Tongue (tissue), 1 donor: ENCODE measurements at regions not wholly inside any gene's neighbourhood (a gene's known extent, or its start where the extent isn't known, plus 50 kb on each side); places are given as distances from the start of the nearest gene placed in this dataset.

Source experiments
- DNase-seq: peaks from one replicate; pipeline ENCODE4 v3.0.0-alpha.2; 2015

DNA sequence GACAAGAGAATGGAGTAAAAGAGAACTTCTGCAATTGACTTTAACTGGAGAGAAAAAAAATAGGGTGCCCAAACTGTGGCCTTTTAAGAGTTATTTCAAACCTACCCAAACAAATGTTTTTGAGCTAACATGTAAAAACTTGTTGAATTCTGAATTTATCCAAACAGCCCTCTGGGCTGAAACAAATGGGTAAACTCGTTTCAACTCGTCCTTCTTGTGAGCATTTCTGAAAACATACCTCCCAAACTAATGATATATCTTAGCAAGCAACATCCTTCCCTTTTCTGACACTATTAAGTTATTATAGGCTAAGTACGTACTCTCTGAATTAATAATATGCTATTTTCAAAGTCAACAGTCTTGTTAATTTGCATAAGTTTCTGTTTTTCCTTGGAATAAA is 793.0 kb upstream of the ACVR2A start:
- peak; percentile 26 for DNase-seq

GRCh38 chr2:147051248-147051647 is 793.6 kb upstream of the ACVR2A start:
- peak; percentile 67 for DNase-seq

DNA sequence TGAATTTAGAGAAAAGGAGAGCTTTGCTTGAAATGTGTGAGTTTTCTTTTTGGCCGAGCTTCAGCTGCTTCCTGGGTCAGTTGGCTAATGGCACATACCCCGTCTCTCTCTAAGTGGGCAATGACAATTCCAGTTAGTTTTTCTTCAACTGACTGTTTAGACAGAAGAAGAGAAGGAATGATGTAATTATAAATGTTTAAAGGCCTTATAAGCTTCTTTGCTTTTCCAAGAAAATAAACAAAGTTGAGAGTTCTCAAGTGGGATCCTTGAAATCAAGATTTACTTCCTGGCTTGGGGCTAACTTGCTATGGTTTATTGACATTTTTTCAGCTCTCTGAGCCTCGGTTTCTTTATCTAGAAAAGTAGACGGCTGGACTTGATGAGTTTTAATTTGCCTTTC is 794.9 kb upstream of the ACVR2A start:
- peak; percentile 64 for DNase-seq

- no peak for DNase-seq
Measured at GRCh38 chr2:147046473-147046872, 798.4 kb upstream of the ACVR2A start.

- peak; percentile 68 for DNase-seq
Measured at GRCh38 chr2:147045113-147045512, 799.7 kb upstream of the ACVR2A start.

DNA sequence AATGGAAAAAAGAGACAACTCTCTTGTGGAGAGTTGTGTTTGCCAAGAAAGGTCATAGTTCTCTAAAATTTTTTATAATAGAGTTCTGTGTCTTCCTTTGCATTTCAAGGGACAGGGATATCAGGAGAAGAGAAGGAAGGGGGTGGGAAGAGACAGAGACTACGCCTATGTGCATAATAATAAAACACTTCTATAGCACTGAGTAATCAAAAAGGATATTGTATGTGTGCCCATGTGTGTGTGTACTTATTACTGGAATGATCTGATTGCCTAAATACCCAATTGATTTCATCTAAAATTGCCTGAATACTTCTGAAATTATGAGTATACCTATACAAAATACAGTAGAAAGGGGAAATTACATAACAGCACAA is 803.7 kb upstream of the ACVR2A start:
- no peak for DNase-seq

DNA sequence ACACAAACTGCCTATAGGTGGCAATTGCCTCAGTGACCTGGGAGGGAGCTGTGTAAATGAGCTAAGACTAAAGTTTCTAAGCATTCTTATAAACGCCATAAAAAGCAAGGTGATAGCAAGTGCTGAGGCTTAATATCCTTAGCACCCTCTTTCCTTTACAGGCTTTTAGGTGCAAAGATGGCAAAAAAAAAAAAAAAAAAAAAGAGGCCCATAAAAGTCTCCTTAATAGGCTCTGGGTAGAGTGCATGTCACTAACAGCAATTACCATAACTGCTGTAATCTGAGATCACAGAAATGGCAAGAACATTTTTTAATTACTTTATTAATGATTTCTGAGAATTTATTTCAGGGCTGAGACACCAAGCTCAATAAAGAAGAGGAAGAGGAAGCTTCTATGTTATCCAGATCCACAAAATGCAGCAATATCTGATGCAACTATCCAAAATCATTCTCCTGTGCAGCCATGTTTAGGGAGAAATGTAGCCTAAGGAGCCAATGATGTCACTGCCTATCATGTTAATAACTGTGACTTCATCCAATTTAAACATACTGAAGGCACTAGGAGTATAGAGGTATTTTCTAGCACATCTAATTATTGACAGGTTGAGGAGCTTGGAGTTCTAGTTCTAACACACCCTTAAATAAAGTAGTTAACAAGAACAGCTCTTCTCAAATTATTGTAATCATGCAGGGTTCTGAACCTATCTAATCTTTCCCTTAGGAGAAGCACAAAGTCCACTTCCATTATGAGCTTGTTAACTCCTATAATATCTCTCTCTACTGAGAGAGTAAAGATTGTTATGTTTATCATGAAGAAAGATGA is 804.3 kb upstream of the ACVR2A start:
- no peak for DNase-seq

- DNase-seq = no peak
Measured at GRCh38 chr2:147037048-147037447, 807.8 kb upstream of the ACVR2A start.

DNA sequence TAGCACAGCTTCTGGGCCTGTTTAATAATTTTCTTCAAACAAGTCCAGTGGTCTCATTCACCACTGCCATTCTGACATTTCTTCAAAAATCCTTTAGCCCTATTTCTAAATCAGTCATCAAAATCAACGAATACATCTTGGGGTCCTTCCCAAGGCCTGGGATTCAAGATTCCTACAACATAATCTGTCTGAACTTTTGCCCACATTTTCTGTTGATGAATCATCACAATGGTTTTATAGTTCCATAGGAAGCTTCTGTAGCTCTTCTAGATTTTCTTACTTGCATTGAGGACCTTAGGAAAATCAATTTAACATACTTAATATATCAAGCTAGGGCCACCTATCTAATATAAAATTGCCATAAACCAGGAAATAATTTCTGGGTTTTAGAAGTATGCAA is 811.8 kb upstream of the ACVR2A start:
- DNase-seq = no peak

DNA sequence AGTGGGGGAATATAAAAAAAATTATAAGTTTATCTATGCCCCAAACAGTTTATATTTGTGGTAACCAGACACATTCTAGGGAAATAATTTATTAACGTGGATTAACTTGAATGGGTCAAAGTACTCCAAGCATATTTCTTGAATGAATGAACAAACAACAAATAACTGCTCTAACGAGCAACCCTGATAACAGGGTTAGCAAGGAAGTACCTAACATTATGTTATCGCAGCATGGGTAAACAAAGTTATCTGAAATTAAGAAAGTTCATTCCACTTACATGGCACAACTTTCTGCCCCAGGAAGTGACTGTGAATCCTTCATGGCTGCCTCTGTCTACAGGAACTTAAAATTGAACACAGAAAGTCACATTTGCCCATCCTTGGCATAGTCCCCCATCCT is 812.9 kb upstream of the ACVR2A start:
- DNase-seq = no peak

DNA sequence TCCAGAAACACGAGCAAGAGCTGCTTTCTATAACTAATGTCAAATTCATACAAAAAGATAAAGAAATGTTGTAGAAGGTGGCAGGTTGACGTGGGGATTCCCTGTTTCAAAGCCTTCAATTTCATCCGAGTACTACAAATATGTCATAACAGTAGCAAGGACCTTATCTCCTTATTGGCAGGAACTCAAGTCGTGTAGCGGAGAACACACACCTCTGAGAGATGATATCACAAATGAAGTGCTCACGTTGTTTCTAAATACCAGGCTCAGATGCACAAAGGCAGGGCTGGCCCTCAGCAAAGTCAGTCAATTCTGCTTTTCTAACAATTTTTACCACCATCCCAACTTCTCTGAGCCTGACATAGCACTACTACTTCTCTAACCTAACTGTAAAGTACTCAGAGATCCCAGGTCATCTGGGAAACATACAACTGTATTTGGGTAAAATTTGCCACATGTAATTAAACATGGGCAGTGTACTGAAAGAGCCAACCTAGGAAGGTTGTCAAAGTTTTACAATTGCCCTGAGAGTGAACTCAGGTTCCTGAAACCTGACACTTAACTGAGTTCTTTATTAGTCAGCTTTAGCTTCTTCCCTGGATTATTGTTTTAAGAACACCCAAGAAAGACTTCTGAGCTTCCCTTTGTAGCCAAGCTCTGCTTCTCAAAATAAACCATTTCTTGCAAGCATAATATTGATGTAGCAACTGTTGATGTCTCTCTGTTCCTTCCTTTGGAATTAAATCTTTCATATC is 813.7 kb upstream of the ACVR2A start:
- peak; percentile 16 for DNase-seq

DNA sequence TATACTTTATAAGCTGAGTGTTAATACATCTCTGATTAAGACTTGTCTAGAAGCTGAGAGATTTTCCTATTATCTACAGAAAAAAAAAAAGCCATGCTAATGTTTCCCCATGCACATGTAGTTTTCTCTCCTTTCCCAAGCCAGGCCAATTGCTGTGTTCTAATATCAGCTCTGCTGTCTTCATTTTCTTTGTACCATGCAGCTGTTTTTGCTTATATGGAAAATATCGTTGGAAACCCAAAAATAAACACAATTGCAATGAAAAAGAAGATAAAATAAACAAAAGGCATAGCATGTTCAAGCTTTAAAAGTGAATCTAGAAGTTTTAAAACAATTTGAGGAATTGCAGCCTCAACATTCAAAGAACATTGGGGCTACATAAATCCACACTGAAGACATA is 817.4 kb upstream of the ACVR2A start:
- peak; percentile 26 for DNase-seq

GRCh38 chr2:147026664-147027295 is 818.0 kb upstream of the ACVR2A start:
- no peak for DNase-seq

DNA sequence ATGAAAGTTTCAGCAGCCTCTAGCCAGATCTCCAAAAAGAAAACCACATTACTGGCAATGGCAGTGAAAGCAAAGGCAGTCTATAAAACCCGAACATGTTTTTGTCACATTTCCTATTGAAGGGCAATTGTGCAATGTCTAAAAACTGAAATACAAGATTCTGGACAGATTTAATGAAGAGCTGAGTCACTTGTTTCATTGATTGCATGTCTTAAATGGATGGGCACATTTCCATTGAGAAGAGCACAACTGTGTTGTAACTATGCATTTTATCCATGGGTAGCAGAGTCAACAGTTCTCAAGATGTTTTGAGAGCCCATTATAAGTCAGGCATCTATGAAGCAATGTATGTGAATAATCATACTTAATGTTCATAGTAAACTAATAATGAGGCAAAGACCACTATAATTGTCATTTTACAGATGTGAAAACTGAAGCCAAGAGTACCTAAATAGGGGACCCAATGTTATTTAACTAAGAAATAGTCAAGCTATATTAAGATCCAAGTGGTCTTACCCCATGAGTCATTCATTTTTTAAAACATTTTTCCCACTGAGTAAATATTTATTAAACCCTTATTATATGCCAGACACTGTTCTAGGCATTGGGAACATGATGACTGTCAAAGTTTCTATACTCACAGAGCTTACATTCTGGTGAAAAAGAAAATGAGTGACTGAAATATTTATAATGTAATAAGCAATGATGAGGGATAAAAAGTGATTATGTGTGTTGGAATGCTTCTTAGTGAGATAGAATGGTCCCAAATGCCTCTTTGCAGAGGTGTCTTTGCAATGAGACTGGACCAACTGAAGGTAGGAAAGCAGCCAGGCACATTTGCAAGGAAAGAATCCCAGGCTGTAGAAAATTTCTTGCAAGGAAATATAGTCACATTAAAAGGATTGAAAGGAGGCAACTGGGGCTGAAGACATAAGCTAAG is 818.9 kb upstream of the ACVR2A start:
- no peak for DNase-seq

DNA sequence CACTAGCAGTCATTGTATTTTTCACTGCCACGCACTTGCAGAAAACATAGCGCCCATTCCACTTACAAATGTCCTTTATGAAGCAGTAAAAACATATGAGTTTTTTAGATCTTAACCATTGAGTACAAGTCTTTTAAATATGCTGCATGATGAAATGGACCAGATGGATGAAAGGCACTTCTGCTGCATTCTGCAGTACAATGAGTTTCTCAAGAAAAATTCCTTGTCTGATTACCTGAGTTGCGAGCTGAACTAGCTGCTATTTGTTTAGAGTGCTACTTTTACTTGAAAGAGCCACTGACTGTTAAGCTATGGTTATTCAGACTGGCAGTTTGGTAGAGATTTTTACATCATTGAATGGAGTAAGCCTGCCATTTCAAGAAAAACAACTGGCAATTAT is 825.5 kb upstream of the ACVR2A start:
- no peak for DNase-seq

- DNase-seq = no peak
Measured at GRCh38 chr2:147017951-147018645, 826.7 kb upstream of the ACVR2A start.

GRCh38 chr2:147016181-147016580 is 828.6 kb upstream of the ACVR2A start:
- DNase-seq = no peak

GRCh38 chr2:147015591-147015990 is 829.2 kb upstream of the ACVR2A start:
- no peak for DNase-seq

DNA sequence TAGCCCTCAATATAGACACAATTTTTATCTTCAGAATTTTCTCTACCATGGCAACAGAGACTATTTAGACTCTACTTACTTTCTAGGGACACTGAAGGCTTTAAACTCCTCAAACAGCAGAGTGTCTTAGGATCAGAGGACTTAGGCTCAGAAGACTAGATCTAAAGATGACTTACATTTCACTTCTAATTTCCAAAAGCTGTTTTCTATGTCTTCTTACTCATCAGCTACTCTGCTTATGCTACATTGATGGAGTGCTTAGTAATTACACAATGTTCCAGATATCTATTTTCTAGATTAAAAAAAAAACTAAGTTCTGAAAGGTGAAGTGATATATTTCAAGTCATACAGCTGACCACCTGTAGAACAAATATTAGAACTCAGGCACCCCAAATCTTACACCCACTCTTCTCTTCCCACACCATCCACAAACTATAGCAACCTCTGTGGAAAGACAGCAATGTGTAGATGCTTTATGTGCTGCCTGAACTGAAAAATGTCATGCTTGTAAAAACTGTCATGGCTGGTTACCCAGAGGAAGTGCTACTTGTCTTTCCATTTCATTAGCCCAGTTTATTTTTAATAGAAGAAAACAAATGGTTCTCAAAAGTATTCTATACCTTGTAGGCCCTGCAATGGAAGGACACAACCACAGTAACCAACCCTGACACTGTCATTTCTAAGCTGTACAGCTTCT is 831.0 kb upstream of the ACVR2A start:
- no peak for DNase-seq

DNA sequence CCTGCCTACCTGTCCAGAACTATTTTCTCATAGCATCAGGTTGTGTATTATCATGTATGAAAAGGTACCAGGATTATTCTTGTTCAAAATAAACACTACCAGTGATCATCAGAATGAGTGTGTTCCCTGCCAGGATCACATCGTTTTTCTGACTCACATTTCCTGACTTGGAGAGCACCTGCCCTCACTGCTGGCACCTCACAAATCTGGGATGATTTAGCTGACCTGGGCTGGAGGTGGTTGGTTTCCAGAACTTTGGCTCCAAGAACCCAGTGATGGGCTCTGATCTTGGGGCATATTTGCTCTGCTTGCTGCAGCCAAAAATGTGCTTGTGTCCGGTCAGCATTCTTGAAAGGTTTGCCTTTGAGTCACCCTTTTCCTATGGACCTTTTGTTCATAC is 836.3 kb upstream of the ACVR2A start:
- no peak for DNase-seq

DNA sequence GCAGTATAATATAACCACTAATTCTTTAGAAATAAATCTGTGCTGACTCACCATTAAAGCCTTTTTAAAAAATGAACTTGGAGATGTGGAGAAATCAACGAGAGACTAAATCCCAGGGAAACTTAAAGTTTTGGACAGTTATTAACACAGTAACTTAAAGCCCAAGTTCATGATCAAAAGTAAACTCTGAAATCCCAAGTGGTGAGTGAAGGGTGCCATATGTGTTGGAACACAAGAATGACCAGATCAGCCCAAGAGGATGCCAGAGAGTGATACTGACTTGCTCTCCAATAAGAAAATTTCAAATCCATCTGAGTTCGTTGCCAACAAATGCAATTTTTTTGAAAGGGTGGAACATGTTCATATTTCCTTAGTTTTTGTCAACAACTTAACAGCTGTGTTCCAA is 838.1 kb upstream of the ACVR2A start:
- DNase-seq = peak; percentile 97
